Activated CD4-positive, alpha-beta memory T cell treated with anti-CD3 and anti-CD28 coated beads for 36 hours (primary cell): ENCODE measurements at regions not wholly inside any gene's neighbourhood (a gene's known extent, or its start where the extent isn't known, plus 50 kb on each side); places are given as distances from the start of the nearest gene placed in this dataset.

ENCODE experiments used
- CTCF ChIA-PET: fragments of 350-600 bp; sonication (Branson Sonifier 250); formaldehyde crosslinking; loops from one replicate; lab custom pipeline; 2021; ENCODE audit warnings: antibody characterized with exemption, inconsistent platforms; lab: Charles Lee
- POLR2A ChIA-PET: fragments of 350-600 bp; sonication (Branson Sonifier 250); formaldehyde crosslinking; loops from one replicate; lab custom pipeline; 2021; ENCODE audit warnings: antibody characterized with exemption; lab: Charles Lee
- DNase-seq: peaks from one replicate; pipeline ENCODE4 v3.0.0-alpha.2; 2020
- H3K27ac Mint-ChIP-seq: one replicate; pipeline ENCODE4 v1.8.0; 2021; ENCODE audit warnings: mixed read lengths
- H3K27me3 Mint-ChIP-seq: one replicate; pipeline ENCODE4 v1.8.0; 2021; ENCODE audit warnings: mixed read lengths
- H3K36me3 Mint-ChIP-seq: one replicate; pipeline ENCODE4 v1.8.0; 2021; ENCODE audit warnings: mixed read lengths
- H3K4me1 Mint-ChIP-seq: one replicate; pipeline ENCODE4 v1.8.0; 2021; ENCODE audit warnings: low read depth, mixed read lengths
- H3K4me3 Mint-ChIP-seq: one replicate; pipeline ENCODE4 v1.8.0; 2021; ENCODE audit warnings: mild to moderate bottlenecking, mixed read lengths
- H3K9me3 Mint-ChIP-seq: one replicate; pipeline ENCODE4 v1.8.0; 2021; ENCODE audit warnings: mixed read lengths
- intact Hi-C: fragments of 100-400 bp; cut with micrococcal nuclease; formaldehyde crosslinking; loops from one replicate; pipeline ENCODE4 v1.15.1; 2023

DNA sequence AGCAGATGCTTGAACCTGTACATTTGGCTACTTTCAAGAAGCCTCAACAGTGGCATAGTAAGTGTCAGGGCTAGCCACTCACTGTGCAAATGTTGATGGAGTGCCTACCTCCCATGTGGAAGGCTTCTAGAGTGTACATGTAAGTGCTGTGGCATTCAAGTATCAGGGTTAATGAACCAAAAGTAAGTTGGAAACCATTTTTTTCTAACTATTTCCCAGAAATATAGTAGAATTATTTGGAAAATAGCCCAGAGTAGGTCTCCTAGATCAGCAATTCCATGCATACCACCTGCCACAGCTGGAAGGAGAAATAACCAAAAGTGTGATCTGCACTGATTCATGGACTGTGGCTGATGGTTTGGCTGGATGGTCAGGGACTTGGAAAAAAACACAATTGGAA, 53.3 kb downstream of the FOXD1 start:
- Mint-ChIP-seq H3K27ac (no peak overlapping the region), H3K4me1 (peaks cover 3% of the 10 kb centered on the region), H3K27me3 (peaks cover 11% of the 10 kb centered on the region), H3K4me3 (no peak overlapping the region), H3K36me3 (no peaks in the 10 kb centered on the region), H3K9me3 (no peaks in the 10 kb centered on the region)
- DNase-seq, result no peak
- intact Hi-C loops, result no loop called here
- POLR2A ChIA-PET, result no interaction called here
- CTCF ChIA-PET, result no interaction called here

DNA sequence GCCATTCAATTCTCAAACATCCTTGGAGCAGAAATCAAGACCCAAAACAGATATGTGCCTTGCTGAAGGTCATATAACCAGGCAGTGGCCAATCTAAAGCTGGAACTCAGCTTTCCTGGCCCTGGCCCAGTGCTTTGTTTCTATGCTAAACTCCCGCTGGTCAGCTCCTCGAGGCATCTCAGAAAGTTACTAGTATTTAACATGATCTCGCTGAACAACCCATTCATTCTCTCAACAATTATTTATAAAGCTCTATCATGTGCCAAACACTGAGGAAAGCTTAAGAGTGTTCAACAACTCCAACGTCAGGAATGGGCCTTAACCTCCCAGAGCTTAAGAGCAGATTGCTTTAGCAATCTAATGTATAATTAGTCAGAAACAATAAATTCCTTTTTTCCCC, 54.0 kb downstream of the FOXD1 start:
- H3K36me3 Mint-ChIP-seq, result no peaks in the 10 kb centered on the region
- H3K27me3 Mint-ChIP-seq, result peaks cover 11% of the 10 kb centered on the region
- no peaks in the 10 kb centered on the region for H3K9me3 Mint-ChIP-seq
- H3K27ac Mint-ChIP-seq, result no peak overlapping the region
- CTCF ChIA-PET, result no interaction called here
- no peak overlapping the region for H3K4me3 Mint-ChIP-seq
- peaks cover 3% of the 10 kb centered on the region for H3K4me1 Mint-ChIP-seq
- POLR2A ChIA-PET, result no interaction called here
- intact Hi-C loops, result no loop called here
- no peak for DNase-seq

DNA sequence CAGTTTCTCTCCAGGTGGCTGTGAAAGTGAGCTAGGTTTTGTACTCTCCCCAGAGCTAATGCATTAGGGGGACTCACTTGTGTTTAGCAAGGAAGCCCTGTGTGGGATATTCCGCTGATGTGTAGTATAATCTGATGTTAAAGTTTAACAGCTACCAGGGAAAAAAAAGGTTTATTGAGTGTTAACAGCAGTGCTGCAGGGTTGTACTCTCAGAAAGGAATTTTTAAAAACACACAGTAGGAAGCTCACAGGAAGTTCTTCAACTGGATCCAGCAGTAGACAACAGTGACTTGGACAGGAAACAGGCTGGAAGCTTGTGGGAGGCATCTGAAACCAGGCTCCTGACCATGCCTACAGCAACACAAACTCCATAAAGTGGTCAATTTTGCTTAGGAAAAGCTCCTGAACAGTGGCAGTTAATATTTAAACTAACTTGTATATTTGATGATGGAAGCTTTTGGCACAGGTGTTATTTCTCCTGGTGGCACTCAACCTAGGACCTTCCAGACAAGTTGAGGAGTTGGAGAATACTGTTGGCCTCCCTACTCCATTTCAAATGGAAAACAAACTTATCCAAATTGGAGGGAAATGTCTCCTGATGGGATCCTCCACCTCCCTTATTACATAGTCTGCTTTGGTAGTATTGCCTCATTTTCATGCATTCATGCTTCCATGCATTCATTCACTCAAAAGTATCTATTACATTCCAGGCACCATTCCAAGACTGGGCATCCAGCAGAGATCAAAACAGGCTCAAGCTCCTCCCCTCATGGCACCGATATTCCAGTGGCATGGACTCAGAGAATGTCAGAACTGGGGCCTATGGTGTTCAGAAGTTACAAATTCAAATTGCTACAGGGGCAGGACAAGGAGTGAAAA, 54.7 kb downstream of the FOXD1 start:
- H3K27me3 Mint-ChIP-seq, result peaks cover 11% of the 10 kb centered on the region
- ChIA-PET CTCF (no interaction called here), POLR2A (interaction anchor here (0.6 kb wide), 1 partner anchor 437 kb away, joined by 3 read pairs; no protein-coding TSS in a partner anchor)
- H3K27ac Mint-ChIP-seq, result no peak overlapping the region
- intact Hi-C loops, result no loop called here
- H3K9me3 Mint-ChIP-seq, result no peaks in the 10 kb centered on the region
- H3K4me1 Mint-ChIP-seq, result peaks cover 3% of the 10 kb centered on the region
- no peak overlapping the region for H3K4me3 Mint-ChIP-seq
- no peak for DNase-seq
- no peaks in the 10 kb centered on the region for H3K36me3 Mint-ChIP-seq

DNA sequence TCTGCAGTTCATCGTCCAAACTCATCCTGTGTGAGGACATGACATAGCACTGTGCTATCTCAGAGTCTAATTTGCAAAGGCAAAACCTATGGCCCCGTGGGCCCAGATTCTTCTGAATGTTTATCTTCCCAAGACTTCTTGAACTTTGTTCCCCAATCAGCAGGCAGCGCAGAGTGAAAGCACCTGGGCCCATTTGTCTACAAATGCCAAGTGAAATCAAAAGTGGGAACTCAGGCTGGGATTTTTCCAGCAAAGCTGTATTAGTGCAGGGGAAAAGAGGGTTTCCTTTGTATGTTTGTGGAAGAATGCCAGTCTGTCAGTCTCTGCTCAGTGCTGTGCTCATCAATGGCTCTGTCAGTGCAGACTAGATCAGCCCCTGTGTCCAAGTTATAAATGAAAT, 55.8 kb downstream of the FOXD1 start:
- Mint-ChIP-seq H3K4me1 (peaks cover 10% of the 10 kb centered on the region), H3K36me3 (no peaks in the 10 kb centered on the region), H3K9me3 (no peaks in the 10 kb centered on the region), H3K27me3 (peaks cover 11% of the 10 kb centered on the region), H3K4me3 (no peak overlapping the region), H3K27ac (no peak overlapping the region)
- ChIA-PET CTCF (no interaction called here), POLR2A (interaction anchor here (0.6 kb wide), 1 partner anchor 436 kb away, joined by 3 read pairs; no protein-coding TSS in a partner anchor)
- intact Hi-C loops, result no loop called here
- DNase-seq, result no peak

DNA sequence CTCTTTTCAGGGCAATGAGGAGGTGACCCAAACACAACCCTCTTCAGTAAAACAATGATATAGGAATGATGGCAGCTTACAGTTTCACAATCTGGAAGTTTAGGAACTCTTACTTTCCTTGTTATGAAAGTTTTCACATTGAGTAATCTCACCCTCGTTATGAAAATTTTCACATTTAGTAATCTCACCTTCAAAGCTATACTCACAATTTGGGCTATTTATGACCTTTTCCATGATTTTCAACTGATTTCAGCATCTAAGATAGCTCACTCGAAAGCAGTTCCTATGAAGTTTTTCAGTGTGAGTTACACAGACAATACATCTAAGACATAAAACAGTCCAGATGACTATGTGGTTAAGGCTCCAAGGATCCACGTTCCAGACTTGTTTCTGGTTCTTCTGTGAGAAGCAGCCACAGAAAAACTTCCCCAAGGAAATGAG, 57.1 kb downstream of the FOXD1 start:
- no peaks in the 10 kb centered on the region for H3K9me3 Mint-ChIP-seq
- DNase-seq, result no peak
- no peak overlapping the region for H3K4me3 Mint-ChIP-seq
- H3K27ac Mint-ChIP-seq, result no peak overlapping the region
- ChIA-PET POLR2A (no interaction called here), CTCF (no interaction called here)
- intact Hi-C loops, result no loop called here
- peaks cover 14% of the 10 kb centered on the region for H3K27me3 Mint-ChIP-seq
- H3K36me3 Mint-ChIP-seq, result no peaks in the 10 kb centered on the region
- peaks cover 19% of the 10 kb centered on the region for H3K4me1 Mint-ChIP-seq

DNA sequence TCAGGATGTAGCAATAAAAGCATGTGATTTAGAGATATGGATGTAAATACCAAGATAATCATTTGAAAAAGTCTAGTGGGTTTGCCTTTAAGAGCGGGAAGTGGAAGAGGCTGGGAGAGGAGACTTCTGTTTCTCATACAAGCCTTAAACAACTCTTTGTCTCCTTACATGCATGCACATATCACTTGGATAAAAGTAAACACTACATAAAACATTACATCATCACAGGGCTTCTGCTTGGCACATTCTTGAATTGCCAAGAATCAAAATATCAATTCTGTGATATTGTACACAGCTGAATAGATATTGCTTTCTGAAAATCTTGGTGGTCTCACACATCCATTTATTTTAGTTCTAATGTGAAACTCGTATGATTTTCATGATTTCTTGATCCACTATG, 57.6 kb downstream of the FOXD1 start:
- Mint-ChIP-seq H3K36me3 (no peaks in the 10 kb centered on the region), H3K27ac (no peak overlapping the region), H3K27me3 (peaks cover 15% of the 10 kb centered on the region), H3K4me3 (no peak overlapping the region), H3K9me3 (no peaks in the 10 kb centered on the region), H3K4me1 (peaks cover 21% of the 10 kb centered on the region)
- intact Hi-C loops, result no loop called here
- POLR2A ChIA-PET, result no interaction called here
- DNase-seq, result no peak
- CTCF ChIA-PET, result no interaction called here

DNA sequence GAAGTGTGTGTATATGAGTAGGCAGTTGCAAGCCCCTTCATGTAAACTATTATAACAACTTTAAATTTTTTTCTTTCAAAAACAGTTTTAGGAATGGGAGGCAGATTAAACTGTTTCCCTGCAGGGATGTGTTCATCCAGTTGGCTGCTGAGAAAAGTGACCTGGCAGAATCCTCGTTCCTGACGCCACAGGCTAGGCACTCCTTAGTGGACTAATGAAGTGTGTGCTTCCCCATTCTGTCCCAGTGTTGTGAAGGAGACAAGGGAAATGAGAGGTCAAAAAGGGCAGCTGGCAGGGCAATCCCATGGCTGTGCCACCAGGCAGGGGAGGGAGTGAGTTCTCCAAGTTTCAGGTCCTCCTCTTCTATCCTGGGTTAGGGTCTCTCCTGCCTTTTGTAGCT, 59.8 kb downstream of the FOXD1 start:
- H3K27me3 Mint-ChIP-seq, result peaks cover 13% of the 10 kb centered on the region
- intact Hi-C loops, result loop anchor here (10.0 kb wide), 1 partner anchor 84 kb away; no protein-coding TSS in a partner anchor
- H3K4me1 Mint-ChIP-seq, result peaks cover 21% of the 10 kb centered on the region
- DNase-seq, result no peak
- H3K4me3 Mint-ChIP-seq, result no peak overlapping the region
- H3K36me3 Mint-ChIP-seq, result peaks cover 12% of the 10 kb centered on the region
- H3K9me3 Mint-ChIP-seq, result peaks cover 15% of the 10 kb centered on the region
- ChIA-PET POLR2A (no interaction called here), CTCF (interaction anchor here (1.3 kb wide), 1 partner anchor 43 kb away, joined by 3 read pairs; no protein-coding TSS in a partner anchor)
- H3K27ac Mint-ChIP-seq, result no peak overlapping the region

DNA sequence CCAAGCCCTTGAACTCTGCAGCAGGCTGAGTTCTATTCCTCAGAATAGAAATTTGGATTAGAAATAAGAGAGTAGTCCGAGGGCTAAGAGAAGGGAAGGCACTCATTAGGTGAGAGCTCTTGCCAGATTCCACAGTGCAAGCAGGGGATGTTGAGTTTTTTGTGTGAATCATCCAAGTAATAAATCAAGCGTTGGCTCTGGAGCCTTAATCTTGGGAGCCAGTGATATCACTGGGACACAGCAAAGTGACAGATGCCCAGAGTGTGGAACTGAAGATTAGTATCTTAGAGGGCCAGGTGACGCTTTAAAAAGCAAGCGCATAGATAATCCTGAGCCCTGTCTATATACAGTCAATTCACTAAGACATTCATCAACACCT, 60.3 kb downstream of the FOXD1 start:
- Mint-ChIP-seq H3K9me3 (peaks cover 18% of the 10 kb centered on the region), H3K27me3 (peaks cover 17% of the 10 kb centered on the region), H3K4me3 (no peak overlapping the region), H3K4me1 (peaks cover 21% of the 10 kb centered on the region), H3K27ac (no peak overlapping the region), H3K36me3 (peaks cover 14% of the 10 kb centered on the region)
- CTCF ChIA-PET, result interaction anchor here (1.3 kb wide), 1 partner anchor 42 kb away, joined by 3 read pairs; no protein-coding TSS in a partner anchor
- POLR2A ChIA-PET, result no interaction called here
- DNase-seq, result no peak
- intact Hi-C loops, result loop anchor here (10.0 kb wide), 1 partner anchor 83 kb away; no protein-coding TSS in a partner anchor

DNA sequence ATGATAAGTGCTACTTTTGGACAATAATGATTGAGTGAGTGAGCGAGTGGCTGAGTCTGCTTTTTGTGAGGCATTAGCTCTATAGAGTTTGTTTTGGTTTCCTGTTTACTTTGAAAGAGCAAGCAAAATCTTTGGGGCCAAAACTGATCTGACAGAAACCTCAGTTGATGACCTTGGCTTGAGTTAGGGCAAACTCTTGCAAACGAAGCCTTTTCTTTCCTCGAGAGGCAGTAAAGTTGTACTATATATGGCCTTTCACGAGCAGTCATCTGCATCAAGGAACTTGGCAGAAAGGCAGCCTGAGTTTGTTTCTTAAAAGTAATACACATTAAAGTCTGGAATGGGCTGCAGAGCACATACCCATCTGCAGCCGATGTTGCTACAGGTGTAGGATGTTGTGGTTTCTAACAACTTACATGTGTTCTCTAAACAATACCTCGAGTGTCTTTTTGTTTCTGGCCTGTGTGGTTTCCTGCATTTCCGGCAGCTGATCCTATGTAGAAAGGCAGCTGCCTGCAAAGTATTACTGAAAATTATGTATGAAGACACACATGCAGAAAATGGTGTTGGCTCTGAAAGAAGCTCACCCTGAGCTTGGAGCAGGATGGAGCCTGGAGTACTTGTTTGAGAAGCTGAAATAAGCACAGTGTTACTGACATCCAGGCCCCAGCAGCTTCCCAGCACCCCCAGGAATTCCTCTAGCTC, 60.8 kb downstream of the FOXD1 start:
- Mint-ChIP-seq H3K4me3 (no peak overlapping the region), H3K27ac (no peak overlapping the region), H3K36me3 (peaks cover 14% of the 10 kb centered on the region), H3K27me3 (peaks cover 22% of the 10 kb centered on the region), H3K4me1 (peaks cover 21% of the 10 kb centered on the region), H3K9me3 (peaks cover 18% of the 10 kb centered on the region)
- DNase-seq, result peak; percentile 50
- ChIA-PET CTCF (interaction anchor here (1.3 kb wide), 1 partner anchor 42 kb away, joined by 3 read pairs; no protein-coding TSS in a partner anchor), POLR2A (no interaction called here)
- intact Hi-C loops, result loop anchor here (10.0 kb wide), 1 partner anchor 83 kb away; no protein-coding TSS in a partner anchor

DNA sequence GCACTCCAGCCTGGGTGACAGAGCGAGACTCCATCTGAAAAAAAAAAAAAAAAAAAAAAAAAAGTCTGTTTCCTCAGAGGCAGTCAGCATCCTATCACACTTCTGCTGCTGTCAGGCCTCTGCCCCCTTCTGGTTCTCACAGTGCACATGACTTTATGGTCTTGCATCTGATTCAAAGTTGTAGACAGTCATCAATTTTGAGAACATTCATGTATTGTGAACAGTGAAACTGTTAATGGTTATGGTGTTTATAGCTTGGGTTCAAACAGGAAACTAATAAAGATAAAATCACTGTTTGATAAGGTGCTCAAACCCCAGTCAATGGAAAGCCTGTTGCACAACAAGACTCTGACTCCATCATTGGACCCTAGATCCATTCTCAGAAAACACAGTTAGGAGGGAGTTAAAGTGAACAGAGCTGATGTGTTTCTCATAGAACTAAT, 61.4 kb downstream of the FOXD1 start:
- DNase-seq, result peak; percentile 25
- ChIA-PET POLR2A (no interaction called here), CTCF (interaction anchor here (1.3 kb wide), 1 partner anchor 41 kb away, joined by 3 read pairs; no protein-coding TSS in a partner anchor)
- H3K27ac Mint-ChIP-seq, result no peak overlapping the region
- peaks cover 26% of the 10 kb centered on the region for H3K27me3 Mint-ChIP-seq
- peaks cover 14% of the 10 kb centered on the region for H3K36me3 Mint-ChIP-seq
- intact Hi-C loops, result loop anchor here (10.0 kb wide), 1 partner anchor 82 kb away; no protein-coding TSS in a partner anchor
- H3K4me1 Mint-ChIP-seq, result peaks cover 21% of the 10 kb centered on the region
- H3K9me3 Mint-ChIP-seq, result peaks cover 18% of the 10 kb centered on the region
- no peak overlapping the region for H3K4me3 Mint-ChIP-seq

DNA sequence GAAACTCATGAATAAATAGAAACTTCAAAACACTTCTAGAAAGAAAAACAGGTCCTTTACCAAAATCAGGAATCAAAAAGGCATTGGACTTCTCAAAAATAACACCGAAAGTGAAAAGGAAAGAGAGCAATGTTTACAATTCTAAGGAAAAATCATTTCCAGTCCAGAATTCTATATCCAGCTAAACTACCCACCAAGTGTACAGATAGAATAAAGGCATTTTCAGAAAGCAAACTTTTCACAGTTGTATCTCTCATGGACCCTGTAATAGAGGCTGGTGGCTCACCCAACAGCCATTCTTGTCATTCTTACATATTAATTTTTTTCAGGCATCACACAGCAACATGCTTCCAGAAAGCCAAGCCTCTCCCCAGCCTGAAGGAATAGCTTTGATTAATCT, 63.7 kb downstream of the FOXD1 start:
- no peak for DNase-seq
- peaks cover 16% of the 10 kb centered on the region for H3K36me3 Mint-ChIP-seq
- H3K4me1 Mint-ChIP-seq, result peaks cover 35% of the 10 kb centered on the region
- POLR2A ChIA-PET, result no interaction called here
- CTCF ChIA-PET, result no interaction called here
- no peak overlapping the region for H3K27ac Mint-ChIP-seq
- peaks cover 40% of the 10 kb centered on the region for H3K27me3 Mint-ChIP-seq
- peaks cover 18% of the 10 kb centered on the region for H3K9me3 Mint-ChIP-seq
- no peak overlapping the region for H3K4me3 Mint-ChIP-seq
- intact Hi-C loops, result loop anchor here (10.0 kb wide), 1 partner anchor 80 kb away; no protein-coding TSS in a partner anchor

DNA sequence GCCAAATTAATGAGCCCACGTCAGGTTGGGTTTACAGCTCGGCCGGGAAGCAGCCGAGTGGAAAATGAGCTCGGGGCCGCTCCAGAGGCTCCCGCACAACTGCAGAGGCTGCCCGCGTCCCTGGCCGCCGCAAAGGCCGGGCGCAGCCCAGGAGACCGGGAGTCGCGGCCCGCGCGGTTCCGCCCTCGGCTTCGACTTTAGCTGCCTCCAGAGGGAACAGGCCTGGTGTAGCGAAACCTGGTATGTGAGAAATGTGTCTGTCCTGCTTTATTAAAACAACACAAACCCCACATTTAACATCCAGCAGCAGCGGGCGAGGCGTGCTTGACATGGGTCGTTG, 66.2 kb downstream of the FOXD1 start:
- DNase-seq, result no peak
- ChIA-PET POLR2A (no interaction called here), CTCF (no interaction called here)
- peaks cover 18% of the 10 kb centered on the region for H3K9me3 Mint-ChIP-seq
- peaks cover 16% of the 10 kb centered on the region for H3K36me3 Mint-ChIP-seq
- no peak overlapping the region for H3K27ac Mint-ChIP-seq
- H3K4me1 Mint-ChIP-seq, result peaks cover 26% of the 10 kb centered on the region
- intact Hi-C loops, result loop anchor here (2.0 to 10.0 kb wide), 2 partner anchors 64 to 78 kb away; no protein-coding TSS in a partner anchor
- H3K27me3 Mint-ChIP-seq, result peaks cover 58% of the 10 kb centered on the region
- H3K4me3 Mint-ChIP-seq, result no peak overlapping the region
